DMS114 treated with DMSO at 0.1 percent for 48 hours (cell line): ENCODE measurements at regions not wholly inside any gene's neighbourhood (a gene's known extent, or its start where the extent isn't known, plus 50 kb on each side); places are given as distances from the start of the nearest gene placed in this dataset.

Source experiments
- DNase-seq: peaks from one replicate; lab custom pipeline; 2025; ENCODE audit not compliant: unreplicated experiment; lab: John Stamatoyannopoulos, UW

GRCh38 chr13:40438999-40439797, 227.2 kb downstream of the FOXO1 start:
- no peak for DNase-seq

DNA sequence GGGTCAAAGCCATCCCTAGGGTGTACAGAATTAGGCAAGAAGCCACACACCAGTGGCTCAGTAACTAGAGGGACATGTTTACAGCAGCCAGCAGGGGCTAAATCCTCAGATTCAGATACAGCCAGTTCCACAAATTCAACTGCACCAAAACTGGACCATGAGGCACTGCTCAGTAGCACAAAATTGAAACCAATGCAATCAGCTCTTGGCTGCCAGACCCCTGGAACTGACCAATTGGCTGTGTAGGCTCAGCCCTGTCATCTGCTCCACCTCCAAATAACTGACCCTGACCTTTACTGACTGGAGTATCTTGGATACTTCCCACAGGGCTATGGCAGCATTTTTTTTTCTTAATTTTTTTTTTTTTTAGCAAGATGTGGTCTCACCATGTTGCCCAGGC, 226.5 kb downstream of the FOXO1 start:
- DNase-seq: no peak

DNA sequence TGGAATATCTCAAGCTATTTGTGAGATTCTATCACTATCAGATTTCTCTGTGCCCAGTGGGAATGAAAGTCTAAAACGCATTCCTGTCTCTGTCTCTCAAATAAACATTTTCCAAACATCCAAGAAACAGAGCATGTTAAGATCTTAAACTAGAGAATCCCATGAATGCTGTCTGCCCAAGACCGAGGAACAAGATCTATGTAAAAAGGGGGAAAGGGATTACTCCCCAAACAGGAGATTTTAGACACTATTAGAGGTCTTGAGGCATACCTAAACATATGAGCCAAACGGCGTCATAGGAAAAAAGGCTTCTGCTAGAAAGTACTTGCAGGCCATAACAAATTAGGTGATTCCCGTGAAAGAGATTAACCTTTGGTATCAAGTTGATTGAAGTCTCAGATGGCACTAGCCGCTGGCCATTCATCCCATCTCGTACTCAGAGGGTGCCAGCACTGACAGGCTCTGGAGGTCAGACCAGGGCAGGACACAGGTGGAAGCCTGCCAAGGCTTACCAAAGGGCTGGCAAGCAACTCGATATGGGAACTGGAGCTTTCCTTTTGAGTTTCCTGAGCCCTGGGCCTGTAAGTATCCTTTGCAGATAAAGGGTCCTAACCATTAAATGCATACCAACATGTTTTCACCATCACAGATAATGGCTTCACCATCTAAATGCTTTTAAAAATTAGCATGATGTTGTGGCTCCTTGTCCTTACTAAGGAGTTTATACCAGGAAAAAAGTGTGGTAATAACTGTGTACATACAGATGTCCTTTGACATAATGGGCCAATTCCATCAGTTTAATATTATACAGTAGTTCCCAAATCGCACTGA, 225.2 kb downstream of the FOXO1 start:
- DNase-seq: no peak

GRCh38 chr13:40442231-40442630, 224.2 kb downstream of the FOXO1 start:
- DNase-seq: no peak

- DNase-seq: no peak
These were observed 223.6 kb downstream of the FOXO1 start for GRCh38 chr13:40442826-40443225.

GRCh38 chr13:40444241-40444640, 222.2 kb downstream of the FOXO1 start:
- no peak for DNase-seq

DNA sequence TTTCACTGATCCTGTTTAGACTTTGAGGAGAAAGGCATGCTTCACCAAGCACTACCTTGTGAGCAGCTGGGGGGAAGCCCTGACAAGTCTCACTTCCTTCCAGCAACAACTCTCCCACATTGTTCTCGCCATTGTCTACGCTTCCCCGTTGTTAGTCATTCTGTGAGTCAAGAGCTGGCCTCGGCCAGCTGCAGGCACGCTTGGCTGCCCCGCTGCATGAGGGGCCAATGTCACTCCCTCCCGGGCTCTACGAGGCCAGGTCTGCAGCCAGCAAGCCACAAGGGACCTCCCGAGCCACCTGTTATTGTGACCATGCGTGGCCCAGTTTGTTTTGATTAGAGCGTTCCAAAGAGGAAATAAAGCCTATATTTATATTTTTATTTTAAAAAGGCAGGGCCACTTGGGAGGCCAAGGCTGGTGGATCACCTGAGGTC, 220.9 kb downstream of the FOXO1 start:
- DNase-seq: no peak

GRCh38 chr13:40446365-40446764, 220.1 kb downstream of the FOXO1 start:
- DNase-seq: no peak

DNA sequence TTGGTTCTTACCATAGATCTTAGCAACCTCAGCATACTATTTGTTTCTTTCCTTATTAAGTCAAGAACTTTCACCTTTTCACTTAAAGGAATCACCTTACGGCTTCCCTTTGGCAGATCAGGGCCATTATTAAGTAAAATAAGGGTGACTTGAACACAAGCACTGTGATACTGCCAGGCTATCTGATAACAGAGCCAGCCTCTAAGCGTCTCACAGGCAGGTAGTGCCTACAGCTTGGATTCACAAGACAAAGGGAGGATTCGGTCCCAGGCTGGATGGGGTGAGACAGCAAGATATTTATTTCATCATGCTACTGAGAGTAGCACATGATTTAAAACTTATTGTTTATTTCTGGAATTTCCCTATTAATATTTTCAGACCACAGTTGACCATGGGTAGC, 218.6 kb downstream of the FOXO1 start:
- DNase-seq: no peak

DNA sequence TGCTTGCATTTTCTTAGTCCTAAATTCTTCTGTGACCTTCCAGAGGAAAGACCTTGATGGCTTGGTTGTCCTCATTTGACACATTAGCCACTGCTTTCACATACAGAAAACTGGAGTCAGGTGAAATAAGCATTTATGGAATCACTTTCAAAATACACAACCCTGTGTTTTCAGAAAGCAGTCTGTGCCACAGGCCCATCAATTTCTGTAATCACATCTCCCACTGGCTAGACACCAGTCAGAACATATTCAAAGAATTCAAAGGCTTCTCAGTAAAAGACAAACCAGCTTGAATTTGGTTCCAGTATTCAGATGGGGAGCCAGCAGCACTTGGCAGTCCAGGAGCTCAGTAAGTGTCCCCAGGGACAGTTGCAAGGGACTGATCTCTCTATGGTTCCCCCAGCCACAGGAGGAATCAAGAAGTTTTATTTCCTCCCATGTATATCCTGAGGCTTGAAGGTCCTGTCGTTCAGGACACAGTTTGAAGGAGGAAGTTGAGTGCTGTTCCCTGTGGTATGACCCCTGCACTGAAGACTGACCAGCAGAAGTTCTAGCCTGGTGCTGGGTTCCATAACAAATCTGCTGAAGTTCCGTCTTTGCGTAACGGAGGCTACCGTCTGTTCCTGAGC, 214.3 kb downstream of the FOXO1 start:
- DNase-seq: no peak

GRCh38 chr13:40452741-40453334, 213.6 kb downstream of the FOXO1 start:
- no peak for DNase-seq

DNA sequence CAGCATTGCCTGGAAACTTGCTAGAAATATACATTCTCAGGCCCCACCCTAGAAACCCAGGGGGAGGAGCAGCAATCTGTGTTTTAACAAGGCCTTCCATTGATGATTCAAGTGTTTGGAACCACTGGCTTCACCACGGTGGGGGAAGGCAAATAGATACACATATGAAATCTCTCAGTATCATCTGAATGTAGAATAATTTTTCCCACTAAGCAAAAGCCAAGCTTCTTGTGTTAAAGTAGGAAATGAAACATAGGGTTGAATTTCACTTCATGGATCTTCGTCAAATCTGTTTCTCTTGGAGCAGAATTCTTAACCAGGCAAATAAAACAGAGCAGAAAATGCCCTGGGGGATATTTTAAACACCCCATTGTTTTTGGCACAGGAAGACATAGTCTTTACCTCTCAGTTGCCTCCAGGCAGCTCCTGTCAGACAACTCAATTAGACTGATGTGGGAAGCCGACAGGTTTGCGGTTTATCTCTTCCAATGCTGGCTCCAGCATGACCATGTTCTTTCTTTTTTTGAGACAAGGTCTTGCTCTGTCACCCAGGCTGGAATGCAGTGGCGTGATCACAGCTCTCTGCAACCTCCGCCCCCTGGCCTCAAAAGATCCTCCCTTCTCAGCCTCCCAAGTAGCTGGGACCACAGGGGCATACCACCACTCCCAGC, 213.0 kb downstream of the FOXO1 start:
- no peak for DNase-seq

DNA sequence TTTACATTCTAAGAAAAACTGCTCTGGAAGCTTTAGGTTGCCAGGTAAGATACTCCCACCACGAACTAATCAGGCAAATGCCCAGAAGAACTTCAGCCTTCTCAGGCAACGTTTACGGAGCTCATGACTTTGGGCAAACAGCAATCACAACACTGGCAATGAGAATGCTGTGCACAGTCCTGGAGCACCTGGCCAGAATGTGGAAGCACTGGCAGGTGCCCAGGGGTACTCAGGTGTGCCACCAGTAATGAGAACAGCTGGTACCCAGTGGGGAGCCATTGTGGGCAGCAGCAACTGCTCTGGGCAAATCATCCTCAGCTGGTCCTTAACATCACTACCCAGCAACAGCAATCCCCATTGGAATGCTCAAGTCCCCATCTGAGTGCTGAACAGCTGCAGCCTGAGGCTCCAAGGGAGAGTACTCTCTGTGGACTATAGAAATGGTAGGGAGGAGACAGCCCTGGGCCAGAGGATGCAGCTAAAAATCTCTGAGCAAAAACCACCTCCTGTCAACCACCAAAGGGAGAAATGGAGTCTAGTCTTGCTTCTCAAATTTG, 210.0 kb downstream of the FOXO1 start:
- DNase-seq: no peak

DNA sequence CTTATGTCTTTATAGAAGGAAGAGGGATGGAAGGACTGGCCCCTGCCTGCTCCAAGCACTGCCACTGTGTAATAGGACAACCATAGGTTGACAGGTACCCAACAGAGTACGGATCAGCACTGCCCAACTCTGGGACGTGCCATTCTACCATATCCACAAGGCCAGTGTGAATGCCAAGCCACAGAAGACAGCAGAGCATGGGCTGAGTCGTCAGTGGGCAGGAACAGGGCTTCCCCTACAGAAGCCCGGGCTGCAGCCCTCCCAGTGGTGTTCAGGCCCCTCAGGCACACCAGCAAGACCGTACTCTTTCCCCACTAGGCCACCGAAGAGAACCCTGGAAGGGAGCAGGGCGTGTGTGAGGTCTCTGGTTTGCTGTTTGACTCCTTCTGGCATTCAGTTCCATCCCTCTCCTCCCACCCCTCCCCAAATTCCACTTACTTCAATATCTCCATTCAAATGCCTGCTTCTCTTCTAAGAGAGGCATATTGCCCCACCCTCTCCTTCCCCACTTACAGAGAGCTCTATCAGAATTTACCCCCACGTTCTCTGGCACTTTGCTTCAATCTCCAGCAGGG, 209.4 kb downstream of the FOXO1 start:
- DNase-seq: no peak

DNA sequence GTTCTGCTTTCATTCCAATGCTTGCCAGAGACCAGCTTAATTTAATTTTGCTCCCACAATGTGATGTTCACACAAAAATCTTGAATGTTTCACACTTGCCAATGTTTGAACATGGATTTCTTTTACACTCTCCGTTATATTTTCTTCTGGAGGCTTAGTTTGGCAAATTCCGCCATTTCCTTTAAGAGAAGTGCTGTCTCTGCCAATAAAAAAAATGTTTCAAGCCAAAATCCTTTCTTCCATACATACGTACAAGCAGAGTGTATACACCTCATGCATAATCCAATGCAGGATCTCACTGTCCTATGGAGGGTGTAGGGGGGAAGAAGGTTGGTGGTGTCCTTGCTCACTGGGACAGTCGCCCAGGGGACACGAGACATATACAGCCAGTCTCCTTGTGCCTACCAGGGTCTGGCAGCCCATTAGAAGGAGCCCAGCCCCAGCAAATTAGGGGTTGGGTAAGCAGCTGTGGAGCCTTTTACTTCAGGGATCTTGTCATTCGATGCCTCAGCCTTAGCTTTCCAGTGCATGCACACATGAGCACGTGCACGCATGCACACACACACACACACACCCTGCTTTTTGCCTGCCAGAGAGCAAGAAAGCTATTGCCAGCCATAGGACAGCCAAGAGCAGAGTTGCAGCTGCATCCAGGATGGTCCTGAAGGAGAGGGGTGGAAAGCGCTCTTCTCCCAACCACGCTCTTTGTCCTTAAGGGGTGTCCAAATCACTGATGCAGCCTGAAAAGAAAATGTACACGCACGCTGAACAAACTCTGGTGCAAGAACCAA, 208.3 kb downstream of the FOXO1 start:
- DNase-seq: no peak

- no peak for DNase-seq
These were observed 207.8 kb downstream of the FOXO1 start for GRCh38 chr13:40458720-40458990.

GRCh38 chr13:40460116-40460515, 206.3 kb downstream of the FOXO1 start:
- no peak for DNase-seq

- DNase-seq: no peak
These were observed 202.0 kb downstream of the FOXO1 start for GRCh38 chr13:40464337-40465014.

DNA sequence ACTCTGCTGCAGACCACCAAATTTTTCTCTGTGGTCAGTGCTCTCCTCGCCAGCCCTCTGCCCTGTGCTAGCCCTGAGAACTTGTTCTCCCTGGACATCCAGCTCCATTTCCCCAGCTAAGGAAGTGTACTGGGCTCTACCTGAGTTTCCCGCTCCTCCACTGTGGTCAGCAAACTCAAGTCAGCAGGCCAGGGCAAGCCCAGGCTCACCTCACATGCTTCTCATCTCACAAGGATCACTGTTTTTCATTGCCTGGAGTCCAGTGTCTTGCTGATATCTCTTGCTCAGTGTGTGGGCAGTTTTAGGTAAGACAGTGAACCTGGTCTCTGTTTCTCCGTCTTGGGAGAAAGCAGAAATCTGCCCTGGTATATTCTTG, 201.4 kb downstream of the FOXO1 start:
- no peak for DNase-seq
